ENCODE measurements at regions not wholly inside any gene's neighbourhood (a gene's known extent, or its start where the extent isn't known, plus 50 kb on each side); places are given as distances from the start of the nearest gene placed in this dataset.
"Not testable (repeated sequence)": the region's sequence is repeated elsewhere in the genome, so short reads cannot be mapped to it uniquely, and the experiment has no call there.

DNA sequence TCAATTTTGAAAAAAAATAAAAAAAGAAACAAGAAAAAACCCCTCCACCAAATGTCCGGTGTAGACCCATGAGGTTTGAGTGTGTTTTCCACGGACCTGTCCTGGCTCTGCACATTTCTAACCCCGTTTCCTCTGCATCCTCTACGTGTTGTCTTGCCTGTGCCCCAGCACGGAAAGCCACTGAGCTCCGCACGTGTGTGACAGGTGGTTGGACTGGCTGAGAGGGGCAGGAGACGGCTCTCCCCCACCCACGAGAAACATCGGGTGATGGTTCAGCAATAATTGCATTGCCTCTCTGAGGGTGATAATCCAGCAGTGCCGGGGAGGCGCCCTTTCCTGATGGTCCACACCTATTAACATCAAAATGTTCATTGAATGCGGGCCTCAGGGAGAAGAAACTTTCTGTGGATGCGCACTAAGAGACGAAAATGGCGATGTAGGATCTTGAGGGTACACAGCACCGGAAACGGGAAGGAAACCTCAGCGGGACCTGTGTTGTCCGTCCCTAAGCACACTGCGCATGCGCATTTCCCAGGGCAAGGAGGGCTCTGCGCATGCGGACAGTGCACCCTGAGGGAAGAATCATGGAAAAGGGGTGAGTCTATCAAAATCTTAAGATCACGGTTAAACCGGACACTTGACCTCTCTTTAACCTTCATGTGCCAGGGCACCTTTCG, 470.1 kb upstream of the ADARB2 start:
- DNase-seq (ENCODE audit: low read depth) = no peak

- DNase-seq (ENCODE audit: low read depth) = no peak
Measured at GRCh38 chr10:2205406-2205805, 468.1 kb upstream of the ADARB2 start.

GRCh38 chr10:2202401-2202800, 465.1 kb upstream of the ADARB2 start:
- no peak for DNase-seq (ENCODE audit: low read depth)

DNA sequence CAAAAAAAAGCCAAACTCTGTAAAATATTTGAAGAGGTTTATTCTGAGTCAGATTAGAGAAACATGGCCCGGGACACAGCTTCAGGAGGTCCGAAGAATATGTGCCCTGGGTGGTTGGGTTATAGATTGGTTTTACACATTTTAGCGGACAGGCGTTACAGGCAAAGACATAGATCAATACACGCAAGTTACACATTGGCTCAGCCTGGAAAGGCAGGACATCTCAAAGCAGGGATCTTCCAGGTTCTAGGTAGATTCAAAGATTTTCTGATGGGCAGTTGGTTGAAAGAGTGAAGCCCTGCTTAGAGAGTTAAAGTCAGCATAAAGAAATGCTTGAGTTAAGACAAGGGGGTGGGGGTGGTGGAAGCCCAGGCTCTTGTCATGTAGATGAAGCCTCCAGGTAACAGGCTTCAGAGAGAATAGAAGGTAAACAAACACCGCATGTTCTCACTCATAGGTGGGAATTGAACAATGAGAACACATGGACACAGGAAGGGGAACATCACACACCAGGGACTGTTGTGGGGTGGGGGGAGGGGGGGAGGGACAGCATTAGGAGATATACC, 464.3 kb upstream of the ADARB2 start:
- DNase-seq (ENCODE audit: low read depth) = no peak

DNA sequence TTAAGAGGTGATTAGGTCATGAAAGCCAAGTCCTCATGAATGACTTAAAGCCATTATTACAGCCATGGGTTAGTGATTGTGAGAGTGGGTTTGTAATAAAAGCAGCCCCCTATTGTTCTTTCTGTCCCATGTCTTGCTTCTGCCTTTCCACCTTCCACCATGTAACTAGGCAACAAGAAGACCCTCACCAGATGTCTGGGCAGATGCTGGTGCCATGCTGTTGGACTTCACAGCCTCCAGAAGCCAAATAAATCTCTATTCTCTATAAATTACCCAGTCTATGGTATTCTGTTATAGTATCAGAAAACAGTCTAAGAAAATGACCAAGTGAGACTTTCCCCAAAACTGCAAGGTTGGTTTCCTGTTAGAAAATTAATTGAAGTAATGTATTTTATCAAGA, 460.3 kb upstream of the ADARB2 start:
- DNase-seq (ENCODE audit: low read depth) = no peak

DNA sequence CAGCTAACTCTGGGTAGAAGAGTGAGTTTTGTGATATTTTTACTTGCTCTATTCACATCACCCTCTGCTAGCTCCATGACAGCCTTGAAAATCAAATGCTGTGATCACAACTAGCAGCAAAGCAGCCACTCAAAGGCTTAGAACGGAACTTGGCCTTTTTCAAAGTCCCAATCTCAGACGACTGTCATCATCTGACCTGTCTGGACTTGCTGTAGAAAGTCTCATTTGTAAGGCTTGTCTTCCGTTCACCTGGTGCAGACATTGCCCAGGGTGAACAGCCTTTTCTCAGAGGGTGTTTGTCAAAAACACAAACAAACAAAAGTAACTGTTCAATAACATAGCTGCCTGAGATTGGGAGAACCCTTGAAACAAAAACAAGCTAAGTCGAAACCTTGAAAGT, 458.9 kb upstream of the ADARB2 start:
- DNase-seq (ENCODE audit: low read depth) = no peak

DNA sequence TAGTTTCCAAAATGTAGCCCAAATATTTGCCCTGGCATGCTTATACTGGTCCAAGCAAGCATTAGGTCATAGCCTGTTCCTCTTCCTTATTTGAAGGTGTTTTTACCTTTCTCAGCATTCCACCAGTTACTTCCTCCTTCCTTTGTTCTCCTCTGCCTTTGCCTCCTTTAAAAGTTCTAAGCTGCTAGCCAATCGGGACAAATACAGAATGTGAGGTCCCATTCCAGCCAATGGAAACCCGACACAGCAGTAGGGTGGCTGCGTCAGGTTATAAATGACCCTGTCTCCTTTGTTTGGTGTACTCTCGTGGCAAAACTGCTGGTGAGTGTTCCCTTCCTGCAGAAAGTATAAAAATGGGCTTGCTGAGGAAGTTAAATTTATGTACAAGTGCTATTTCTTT, 452.0 kb upstream of the ADARB2 start:
- DNase-seq (ENCODE audit: low read depth) = not testable (repeated sequence)

GRCh38 chr10:2188371-2188770, 451.0 kb upstream of the ADARB2 start:
- DNase-seq (ENCODE audit: low read depth) = no peak

- no peak for DNase-seq (ENCODE audit: low read depth)
Measured at GRCh38 chr10:2173327-2173726, 436.0 kb upstream of the ADARB2 start.

DNA sequence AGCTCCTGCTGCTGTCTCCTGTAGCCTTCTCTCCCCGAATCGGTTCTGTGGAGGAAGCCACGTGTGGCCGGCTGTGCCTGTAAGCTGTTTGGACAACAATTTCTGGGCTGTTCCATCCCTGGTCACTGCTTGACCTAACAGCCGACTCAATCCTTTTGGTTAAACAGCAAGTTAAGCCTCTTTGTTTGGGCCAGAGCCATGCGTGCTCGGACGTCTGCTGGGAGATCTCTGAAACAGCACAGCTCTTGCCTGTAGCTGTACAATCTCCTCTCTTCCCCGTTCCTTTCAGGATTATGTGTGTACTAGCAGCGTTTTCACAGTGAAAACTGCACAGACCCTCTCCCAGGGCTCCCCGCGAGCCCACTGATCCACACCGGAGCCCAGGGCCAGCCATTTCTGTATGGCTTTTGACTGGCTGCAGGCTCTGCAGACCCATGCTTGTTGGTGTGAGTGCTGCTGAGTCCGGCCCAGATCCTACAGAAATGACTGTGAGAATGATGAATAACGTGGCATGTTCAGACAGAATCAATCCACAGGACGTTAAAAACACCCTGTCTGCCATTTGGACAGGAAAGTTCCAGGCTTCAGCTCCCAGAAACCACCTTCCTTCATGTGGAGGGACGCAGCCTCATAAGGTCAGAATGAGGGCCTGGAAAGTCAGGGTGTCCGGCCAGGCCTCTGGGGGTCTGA, 428.6 kb upstream of the ADARB2 start:
- no peak for DNase-seq (ENCODE audit: low read depth)

GRCh38 chr10:2150288-2150687, 413.0 kb upstream of the ADARB2 start:
- DNase-seq (ENCODE audit: low read depth) = no peak

DNA sequence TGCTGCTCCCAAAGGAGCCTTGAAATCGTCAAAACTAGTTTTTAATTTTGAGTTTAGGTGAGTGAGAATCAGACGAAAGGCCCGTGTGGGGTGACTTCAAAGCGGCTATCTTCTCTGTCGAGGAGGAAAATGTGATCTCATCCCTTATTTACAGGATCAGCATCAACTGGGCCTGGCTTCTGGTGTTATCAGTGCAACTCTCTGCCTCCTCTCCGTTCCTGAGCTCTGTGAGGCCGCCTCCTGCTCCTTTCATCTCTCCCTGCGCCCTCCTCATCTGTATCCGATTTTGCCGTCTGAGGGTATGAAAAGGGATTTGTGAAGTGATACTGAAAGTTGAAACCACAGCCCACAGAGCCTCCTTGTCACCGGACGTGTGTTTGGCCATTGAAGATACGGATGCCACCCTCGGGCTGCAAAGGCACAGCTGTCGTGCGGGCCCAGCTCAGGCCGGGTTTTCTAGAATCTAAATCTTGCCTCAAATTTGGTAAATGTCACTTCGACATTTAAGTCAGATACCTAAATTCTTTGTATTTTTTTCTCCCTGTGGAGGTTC, 408.7 kb upstream of the ADARB2 start:
- DNase-seq (ENCODE audit: low read depth) = peak; percentile 3

GRCh38 chr10:2145491-2145890, 408.2 kb upstream of the ADARB2 start:
- no peak for DNase-seq (ENCODE audit: low read depth)

DNA sequence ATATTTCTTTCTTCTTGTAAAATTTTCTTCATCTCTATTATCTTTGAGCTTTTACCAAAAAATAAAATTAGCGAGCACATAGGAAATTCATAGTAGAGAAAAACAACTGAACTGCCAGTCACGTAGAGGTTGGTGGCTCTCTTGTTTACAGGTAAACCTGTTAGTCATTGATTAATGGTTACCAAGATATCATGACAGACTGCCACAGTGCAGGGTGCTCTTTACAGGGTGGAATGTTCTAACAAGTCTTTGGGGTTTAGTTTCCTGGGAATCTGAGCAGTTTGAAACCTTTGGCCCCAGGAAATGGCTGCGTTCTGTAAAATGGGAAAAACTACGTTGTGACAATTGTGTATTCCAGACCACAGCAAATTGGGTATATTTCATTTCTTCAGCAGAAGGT, 407.3 kb upstream of the ADARB2 start:
- DNase-seq (ENCODE audit: low read depth) = no peak

GRCh38 chr10:2143213-2143835, 406.0 kb upstream of the ADARB2 start:
- no peak for DNase-seq (ENCODE audit: low read depth)

GRCh38 chr10:2139746-2140145, 402.4 kb upstream of the ADARB2 start:
- no peak for DNase-seq (ENCODE audit: low read depth)

- no peak for DNase-seq (ENCODE audit: low read depth)
Measured at GRCh38 chr10:2137549-2138174, 400.3 kb upstream of the ADARB2 start.

DNA sequence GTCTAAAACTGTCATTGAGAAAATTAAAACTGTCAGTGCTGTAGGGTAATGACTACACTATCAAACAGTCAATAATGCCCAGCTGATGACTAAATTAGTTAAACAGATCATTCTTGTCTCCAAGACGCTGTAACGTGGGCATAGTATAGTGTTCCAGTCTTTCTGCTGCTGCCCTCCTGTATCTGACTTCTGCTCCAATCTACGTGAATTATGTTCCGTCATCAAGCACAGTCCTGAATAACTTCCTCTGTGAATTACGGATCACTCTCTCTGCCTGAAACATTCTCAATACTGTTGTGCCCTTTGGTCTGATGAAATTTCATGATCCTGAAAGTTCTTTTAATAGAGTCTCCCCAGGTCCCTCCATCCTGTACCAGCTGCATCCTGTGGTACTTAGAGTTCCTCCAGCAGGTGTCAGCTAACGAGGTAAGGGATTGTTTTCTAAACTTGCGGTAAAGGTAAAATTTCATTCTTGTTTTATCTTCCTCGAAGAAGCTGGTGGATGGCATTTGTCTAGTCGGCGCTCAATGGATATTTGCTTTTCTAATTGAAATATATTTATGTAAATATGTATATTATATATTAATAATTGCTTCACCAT, 393.5 kb upstream of the ADARB2 start:
- no peak for DNase-seq (ENCODE audit: low read depth)

DNA sequence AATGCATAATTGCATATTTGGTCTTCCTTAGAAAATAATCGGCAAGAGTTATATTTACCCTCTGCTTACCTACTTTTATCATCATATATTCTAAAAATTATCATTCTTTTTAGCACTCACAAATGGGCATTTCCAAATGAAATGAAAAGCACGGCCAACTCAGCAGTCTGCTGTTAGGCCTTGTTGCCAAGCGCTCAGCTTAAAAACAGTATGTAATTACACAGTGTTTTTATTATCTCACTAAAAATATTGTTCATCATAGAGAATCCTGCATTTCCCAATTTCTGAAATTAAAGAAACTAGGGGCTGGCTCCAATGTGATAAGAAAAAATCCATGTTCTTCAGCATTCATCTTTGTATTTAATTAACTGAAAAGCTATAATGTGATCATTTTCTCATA, 391.7 kb upstream of the ADARB2 start:
- DNase-seq (ENCODE audit: low read depth) = no peak

DNA sequence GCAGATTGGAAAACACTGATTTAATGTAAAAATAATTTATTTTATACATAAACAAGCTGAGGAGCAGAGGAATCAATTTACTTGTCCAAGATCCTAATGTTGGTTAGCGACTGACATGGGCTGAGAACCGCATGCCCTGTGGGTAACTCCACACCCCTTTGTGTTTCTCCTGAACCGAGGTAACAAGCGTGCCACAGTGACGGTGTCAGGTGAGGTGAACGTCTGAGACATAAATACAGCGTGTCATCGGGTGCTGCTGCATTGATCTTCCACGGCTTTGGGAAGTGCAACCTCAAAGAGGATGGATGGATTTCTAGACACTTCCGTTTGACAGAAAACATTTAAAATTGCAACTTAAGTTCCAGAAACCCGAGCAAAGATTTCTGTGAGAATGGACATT, 386.8 kb upstream of the ADARB2 start:
- no peak for DNase-seq (ENCODE audit: low read depth)

DNA sequence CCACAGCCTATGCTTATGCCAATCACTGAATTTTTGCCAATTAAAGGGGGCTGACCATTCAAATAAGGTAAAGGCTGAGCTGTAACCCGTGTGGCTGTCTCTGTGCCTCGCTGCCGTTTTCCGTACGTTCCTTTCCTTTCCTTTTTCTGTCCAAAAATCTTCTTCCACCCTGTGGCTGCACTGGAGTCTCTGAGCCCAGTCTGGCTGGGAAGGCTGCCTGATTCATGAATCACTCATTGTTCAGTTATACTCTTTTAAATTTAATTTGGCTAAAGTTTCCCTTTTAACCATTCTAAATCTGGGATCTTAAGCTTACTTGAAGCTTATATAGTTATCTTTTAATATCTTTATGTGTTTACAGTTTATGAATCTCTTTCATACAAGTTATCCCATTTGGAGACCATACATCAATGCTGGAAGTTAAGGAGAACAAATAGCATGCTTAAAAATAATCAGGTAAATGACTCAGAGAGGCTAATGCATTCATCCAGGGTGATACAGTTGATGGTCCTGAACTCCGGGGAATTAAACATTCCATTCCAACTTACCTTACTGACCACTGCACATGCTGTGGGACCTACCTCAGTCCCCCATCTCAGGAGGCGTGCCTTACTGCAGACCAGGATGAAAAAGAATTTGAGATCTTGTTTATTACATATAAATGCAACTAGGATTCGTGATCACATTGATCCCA, 385.3 kb upstream of the ADARB2 start:
- DNase-seq (ENCODE audit: low read depth) = no peak
